GM12878 (cell line): ENCODE measurements at regions not wholly inside any gene's neighbourhood (a gene's known extent, or its start where the extent isn't known, plus 50 kb on each side); places are given as distances from the start of the nearest gene placed in this dataset.

Experiments used
- ATAC-seq: fragments of 200-7000 bp; cut with Tn5 transposase; 3 replicates; pipeline ENCODE4 v1.9.1; 2020; ENCODE audit warnings: mild to moderate bottlenecking, moderate library complexity
- BruUV-seq: library from RNA; stranded (reverse); fragments of 400-500 nt; replicated peaks from 2 replicates; lab custom pipeline; 2021; lab: Mats Ljungman, UMichigan
- CTCF ChIA-PET: fragments of 300-600 bp; sonication (Branson Sonifier 250); formaldehyde crosslinking; extraction: SDS; loops from one replicate; lab custom pipeline; 2021; ENCODE audit warnings: inconsistent platforms; lab: Yijun Ruan, JAX
- POLR2A ChIA-PET: fragments of 350-600 bp; formaldehyde crosslinking; extraction: SDS; loops from one replicate; lab custom pipeline; 2021; ENCODE audit warnings: inconsistent platforms; lab: Charles Lee
- RAD21 ChIA-PET: fragments of 300-600 bp; sonication (Branson Sonifier 250); formaldehyde crosslinking; loops from one replicate; lab custom pipeline; 2023; ENCODE audit warnings: antibody characterized with exemption; ENCODE audit not compliant: unreplicated experiment; lab: Charles Lee
- SMC1A ChIA-PET: fragments of 300-600 bp; sonication (Branson Sonifier 250); formaldehyde crosslinking; loops from one replicate; lab custom pipeline; 2023; ENCODE audit not compliant: unreplicated experiment, uncharacterized antibody; lab: Charles Lee
- DNase-seq: peaks from one replicate; pipeline ENCODE4 v3.0.0-alpha.2; 2011; ENCODE audit warnings: low read depth, low spot score
- FAIRE-seq: peaks from 3 replicates; lab custom pipeline; 2011; peaks lifted over from hg19 to GRCh38; lab: Jason Lieb, UNC
- H2AFZ ChIP-seq: 2 replicates; pipeline ENCODE4 v1.6.0; 2011; ENCODE audit warnings: low read depth, low read length, control low read depth; ENCODE audit not compliant: control insufficient read depth
- H3K27ac ChIP-seq: 2 replicates; pipeline ENCODE4 v1.5.1; 2011; ENCODE audit warnings: control low read depth; ENCODE audit not compliant: control insufficient read depth, insufficient read depth
- H3K27me3 ChIP-seq, 2 experiments: replicated peaks in 1 of 2; 2 replicates each; pipeline versions ENCODE4 v1.6.0 to v1.6.1; 2011; ENCODE audit warnings: low read length in 1 of 2; ENCODE audit not compliant: control insufficient read depth in 2 of 2, insufficient read depth in 2 of 2
- H3K36me3 ChIP-seq, 2 experiments: 2 replicates each; pipeline ENCODE4 v1.5.1; 2011; ENCODE audit warnings: low read length in 1 of 2; ENCODE audit not compliant: control insufficient read depth in 2 of 2, insufficient read depth in 2 of 2
- H3K4me1 ChIP-seq: 2 replicates; pipeline ENCODE4 v1.6.1; 2011; ENCODE audit warnings: mild to moderate bottlenecking, low read length, moderate library complexity, mixed read lengths; ENCODE audit not compliant: control insufficient read depth, insufficient read depth
- H3K4me2 ChIP-seq: 2 replicates; pipeline ENCODE4 v1.6.0; 2011; ENCODE audit warnings: control low read depth; ENCODE audit not compliant: control insufficient read depth, insufficient read depth
- H3K4me3 ChIP-seq: fragments of 200-600 bp; sonication (generic); 2 replicates; pipeline ENCODE4 v1.5.1; 2016
- H3K79me2 ChIP-seq: 2 replicates; pipeline ENCODE4 v1.6.0; 2011; ENCODE audit warnings: low read length; ENCODE audit not compliant: control insufficient read depth, insufficient read depth
- H3K9ac ChIP-seq: 2 replicates; pipeline ENCODE4 v1.8.0; 2011; ENCODE audit warnings: low read length, control low read depth, mixed read lengths; ENCODE audit not compliant: control insufficient read depth, insufficient read depth
- H3K9me3 ChIP-seq: replicated peaks from 3 replicates; pipeline ENCODE4 v1.5.1; 2011; ENCODE audit warnings: mild to moderate bottlenecking, low read length; ENCODE audit not compliant: control insufficient read depth, insufficient read depth
- H4K20me1 ChIP-seq: 2 replicates; pipeline ENCODE4 v1.6.0; 2011; ENCODE audit not compliant: control insufficient read depth, insufficient read depth
- CBFB ChIP-seq: IDR thresholded peaks from 2 replicates; pipeline ENCODE4 v1.6.1; 2016; ENCODE audit warnings: antibody characterized with exemption, low read depth
- FOXK2 ChIP-seq: fragments of 450-650 bp; IDR thresholded peaks from 2 replicates; pipeline ENCODE4 v1.6.1; 2017; ENCODE audit warnings: mild to moderate bottlenecking, moderate library complexity
- MEF2B ChIP-seq: fragments of 450-650 bp; IDR thresholded peaks from 2 replicates; pipeline ENCODE4 v1.6.1; 2018; ENCODE audit warnings: mild to moderate bottlenecking, moderate library complexity; ENCODE audit not compliant: partially characterized antibody, poor library complexity, severe bottlenecking
- MTA3 ChIP-seq: IDR thresholded peaks from 2 replicates; pipeline ENCODE4 v1.6.1; 2012; ENCODE audit warnings: low read length, inconsistent platforms, borderline replicate concordance
- NFIC ChIP-seq: IDR thresholded peaks from 2 replicates; pipeline ENCODE4 v1.6.1; 2012; ENCODE audit warnings: low read depth, mild to moderate bottlenecking, inconsistent platforms, low read length, moderate library complexity
- NFXL1 ChIP-seq: fragments of 450-650 bp; IDR thresholded peaks from 2 replicates; pipeline ENCODE4 v1.6.1; 2017; ENCODE audit warnings: antibody characterized with exemption, mild to moderate bottlenecking, borderline replicate concordance
- PAX8 ChIP-seq: fragments of 450-650 bp; IDR thresholded peaks from 2 replicates; pipeline ENCODE4 v1.6.1; 2017; ENCODE audit warnings: mild to moderate bottlenecking, moderate library complexity
- RFX5 ChIP-seq: IDR thresholded peaks from 2 replicates; pipeline ENCODE4 v1.6.1; 2011; ENCODE audit warnings: low read depth, low read length, improper control_type of control experiment
- SIX5 ChIP-seq: IDR thresholded peaks from 2 replicates; pipeline ENCODE4 v1.6.1; 2011; ENCODE audit warnings: mild to moderate bottlenecking, low read depth, low read length, moderate library complexity; ENCODE audit not compliant: severe bottlenecking
- SREBF2 ChIP-seq: IDR thresholded peaks from 2 replicates; pipeline ENCODE4 v1.6.1; 2012; ENCODE audit warnings: mild to moderate bottlenecking, low read length
- WGBS: methylation state at CpG from one replicate; pipeline ENCODE4 v1.1.6; 2016; ENCODE audit warnings: low lambda C conversion rate; ENCODE audit not compliant: insufficient replicate concordance, insufficient coverage; ENCODE audit errors: missing lambda C conversion rate; 5-methylcytosine and 5-hydroxymethylcytosine counted together
- in situ Hi-C: fragments of 300-500 bp; cut with MboI; formaldehyde crosslinking; loops from 9 replicates; pipeline ENCODE4 v1.14.3; 2018; ENCODE audit warnings: mixed read lengths
- intact Hi-C: fragments of 100-400 bp; cut with micrococcal nuclease; formaldehyde crosslinking; loops from one replicate; pipeline ENCODE4 v1.14.2; 2022; ENCODE audit not compliant: unreplicated experiment
- TF ChIP-seq, protein P1 (sequence below): fragments of 450-650 bp; IDR thresholded peaks from 2 replicates; pipeline ENCODE4 v1.6.1; 2017; ENCODE audit warnings: mild to moderate bottlenecking
- TF ChIP-seq, protein P2 (sequence below): fragments of 450-650 bp; IDR thresholded peaks from 2 replicates; pipeline ENCODE4 v1.6.1; 2016; ENCODE audit warnings: mild to moderate bottlenecking
- TF ChIP-seq, protein P3 (sequence below): fragments of 450-650 bp; IDR thresholded peaks from 2 replicates; pipeline ENCODE4 v1.6.1; 2017; ENCODE audit warnings: antibody characterized with exemption, mild to moderate bottlenecking, moderate library complexity

DNA sequence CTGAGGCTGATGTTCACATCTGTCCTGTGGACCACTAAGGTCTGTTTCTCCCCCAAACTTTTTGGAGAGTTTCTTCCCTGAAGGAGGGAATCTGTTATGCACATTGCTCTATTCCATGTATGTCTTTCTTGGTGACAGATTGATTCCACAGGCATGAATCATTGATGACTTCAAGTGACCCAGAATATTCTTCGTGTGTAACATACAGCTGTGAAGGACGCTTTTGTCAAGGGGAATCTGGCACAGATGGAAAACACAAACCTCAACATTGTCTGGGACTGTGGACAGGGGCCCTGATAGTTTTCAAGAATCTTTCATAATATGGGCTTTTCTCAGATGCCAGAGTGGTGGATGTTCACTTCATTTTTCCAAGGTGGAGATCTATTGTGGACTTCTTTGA lies 223.1 kb upstream of the MAF start:
- in situ Hi-C loops, result no loop called here
- Histone ChIP-seq H3K79me2 (no peaks in the 10 kb centered on the region), H3K4me3 (no peak overlapping the region), H3K27ac (no peak overlapping the region), H3K4me2 (no peak overlapping the region), H3K27me3 (no peaks in the 10 kb centered on the region), H4K20me1 (no peaks in the 10 kb centered on the region), H3K9me3 (no peaks in the 10 kb centered on the region), H3K36me3 (no peaks in the 10 kb centered on the region), H3K4me1 (no peaks in the 10 kb centered on the region), H3K9ac (no peak overlapping the region), H2AFZ (no peak overlapping the region)
- ChIA-PET CTCF (no interaction called here), RAD21 (no interaction called here), SMC1A (no interaction called here), POLR2A (no interaction called here)
- no peak for DNase-seq
- intact Hi-C loops, result no loop called here
- TF ChIP-seq, protein P1, sequence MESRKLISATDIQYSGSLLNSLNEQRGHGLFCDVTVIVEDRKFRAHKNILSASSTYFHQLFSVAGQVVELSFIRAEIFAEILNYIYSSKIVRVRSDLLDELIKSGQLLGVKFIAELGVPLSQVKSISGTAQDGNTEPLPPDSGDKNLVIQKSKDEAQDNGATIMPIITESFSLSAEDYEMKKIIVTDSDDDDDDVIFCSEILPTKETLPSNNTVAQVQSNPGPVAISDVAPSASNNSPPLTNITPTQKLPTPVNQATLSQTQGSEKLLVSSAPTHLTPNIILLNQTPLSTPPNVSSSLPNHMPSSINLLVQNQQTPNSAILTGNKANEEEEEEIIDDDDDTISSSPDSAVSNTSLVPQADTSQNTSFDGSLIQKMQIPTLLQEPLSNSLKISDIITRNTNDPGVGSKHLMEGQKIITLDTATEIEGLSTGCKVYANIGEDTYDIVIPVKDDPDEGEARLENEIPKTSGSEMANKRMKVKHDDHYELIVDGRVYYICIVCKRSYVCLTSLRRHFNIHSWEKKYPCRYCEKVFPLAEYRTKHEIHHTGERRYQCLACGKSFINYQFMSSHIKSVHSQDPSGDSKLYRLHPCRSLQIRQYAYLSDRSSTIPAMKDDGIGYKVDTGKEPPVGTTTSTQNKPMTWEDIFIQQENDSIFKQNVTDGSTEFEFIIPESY, result no peak
- TF ChIP-seq, protein P2, sequence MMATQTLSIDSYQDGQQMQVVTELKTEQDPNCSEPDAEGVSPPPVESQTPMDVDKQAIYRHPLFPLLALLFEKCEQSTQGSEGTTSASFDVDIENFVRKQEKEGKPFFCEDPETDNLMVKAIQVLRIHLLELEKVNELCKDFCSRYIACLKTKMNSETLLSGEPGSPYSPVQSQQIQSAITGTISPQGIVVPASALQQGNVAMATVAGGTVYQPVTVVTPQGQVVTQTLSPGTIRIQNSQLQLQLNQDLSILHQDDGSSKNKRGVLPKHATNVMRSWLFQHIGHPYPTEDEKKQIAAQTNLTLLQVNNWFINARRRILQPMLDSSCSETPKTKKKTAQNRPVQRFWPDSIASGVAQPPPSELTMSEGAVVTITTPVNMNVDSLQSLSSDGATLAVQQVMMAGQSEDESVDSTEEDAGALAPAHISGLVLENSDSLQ, result no peak
- no peak for TF ChIP-seq RFX5
- TF ChIP-seq NFXL1, result no peak
- TF ChIP-seq, protein P3, sequence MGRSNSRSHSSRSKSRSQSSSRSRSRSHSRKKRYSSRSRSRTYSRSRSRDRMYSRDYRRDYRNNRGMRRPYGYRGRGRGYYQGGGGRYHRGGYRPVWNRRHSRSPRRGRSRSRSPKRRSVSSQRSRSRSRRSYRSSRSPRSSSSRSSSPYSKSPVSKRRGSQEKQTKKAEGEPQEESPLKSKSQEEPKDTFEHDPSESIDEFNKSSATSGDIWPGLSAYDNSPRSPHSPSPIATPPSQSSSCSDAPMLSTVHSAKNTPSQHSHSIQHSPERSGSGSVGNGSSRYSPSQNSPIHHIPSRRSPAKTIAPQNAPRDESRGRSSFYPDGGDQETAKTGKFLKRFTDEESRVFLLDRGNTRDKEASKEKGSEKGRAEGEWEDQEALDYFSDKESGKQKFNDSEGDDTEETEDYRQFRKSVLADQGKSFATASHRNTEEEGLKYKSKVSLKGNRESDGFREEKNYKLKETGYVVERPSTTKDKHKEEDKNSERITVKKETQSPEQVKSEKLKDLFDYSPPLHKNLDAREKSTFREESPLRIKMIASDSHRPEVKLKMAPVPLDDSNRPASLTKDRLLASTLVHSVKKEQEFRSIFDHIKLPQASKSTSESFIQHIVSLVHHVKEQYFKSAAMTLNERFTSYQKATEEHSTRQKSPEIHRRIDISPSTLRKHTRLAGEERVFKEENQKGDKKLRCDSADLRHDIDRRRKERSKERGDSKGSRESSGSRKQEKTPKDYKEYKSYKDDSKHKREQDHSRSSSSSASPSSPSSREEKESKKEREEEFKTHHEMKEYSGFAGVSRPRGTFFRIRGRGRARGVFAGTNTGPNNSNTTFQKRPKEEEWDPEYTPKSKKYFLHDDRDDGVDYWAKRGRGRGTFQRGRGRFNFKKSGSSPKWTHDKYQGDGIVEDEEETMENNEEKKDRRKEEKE, result no peak
- no peak for TF ChIP-seq SREBF2
- TF ChIP-seq NFIC, result no peak
- TF ChIP-seq FOXK2, result no peak
- no peak for TF ChIP-seq MTA3
- no peak for TF ChIP-seq CBFB
- no peak for TF ChIP-seq PAX8
- no peak for TF ChIP-seq SIX5
- no peak for TF ChIP-seq MEF2B
- ATAC-seq, result no peak
- no TSS peak for BruUV-seq
- FAIRE-seq, result no peak
- 0% methylated on average over 2 of the region's 2 CpGs for WGBS
